HCT116 (cell line): ENCODE measurements at regions not wholly inside any gene's neighbourhood (a gene's known extent, or its start where the extent isn't known, plus 50 kb on each side); places are given as distances from the start of the nearest gene placed in this dataset.

Experiments
- CTCF ChIP-seq, 3 experiments: fragments of 200-600 bp in 1 of 3; sonication (generic) in 1 of 3; IDR thresholded peaks in 2 of 3; conservative IDR thresholded peaks in 1 of 3; 2 replicates each; pipeline ENCODE4 v1.5.1; 2012 to 2017; ENCODE audit warnings: low read depth in 2 of 3, low read length in 2 of 3, antibody characterized with exemption in 1 of 3, borderline replicate concordance in 1 of 3, control low read depth in 1 of 3, mild to moderate bottlenecking in 1 of 3, mixed read lengths in 1 of 3, mixed run types in 1 of 3, moderate library complexity in 1 of 3; ENCODE audit not compliant: insufficient read depth in 1 of 3
- ELF1 ChIP-seq: IDR thresholded peaks from 2 replicates; pipeline ENCODE4 v1.6.1; 2012; ENCODE audit warnings: low read depth, borderline replicate concordance
- EZH2 ChIP-seq: fragments of 200-600 bp; sonication (generic); IDR thresholded peaks from 2 replicates; pipeline ENCODE4 v1.6.1; 2017; ENCODE audit warnings: antibody characterized with exemption, mixed run types
- FOSL1 ChIP-seq: IDR thresholded peaks from 2 replicates; pipeline ENCODE4 v1.6.1; 2012; ENCODE audit warnings: low read depth
- JUND ChIP-seq: IDR thresholded peaks from 2 replicates; pipeline ENCODE4 v1.6.1; 2012
- MAX ChIP-seq: IDR thresholded peaks from 2 replicates; pipeline ENCODE4 v1.6.1; 2012
- POLR2A ChIP-seq: IDR thresholded peaks from 2 replicates; pipeline ENCODE4 v1.7.0; 2011; ENCODE audit warnings: borderline replicate concordance; ENCODE audit not compliant: insufficient read depth, insufficient read length; ENCODE audit errors: extremely low read depth
- POLR2AphosphoS5 ChIP-seq: IDR thresholded peaks from 2 replicates; pipeline ENCODE4 v1.6.1; 2011; ENCODE audit warnings: mild to moderate bottlenecking, low read depth, low read length, moderate library complexity
- RAD21 ChIP-seq: IDR thresholded peaks from 2 replicates; pipeline ENCODE4 v1.6.1; 2012; ENCODE audit warnings: low read depth, mild to moderate bottlenecking
- SIN3A ChIP-seq: IDR thresholded peaks from 2 replicates; pipeline ENCODE4 v1.6.1; 2012; ENCODE audit warnings: low read depth
- ZFX ChIP-seq: fragments of 450-650 bp; IDR thresholded peaks from 2 replicates; pipeline ENCODE4 v1.6.1; 2017
- TF ChIP-seq, protein P1 (sequence below): IDR thresholded peaks from 2 replicates; pipeline ENCODE4 v1.6.1; 2012; ENCODE audit warnings: low read depth

GRCh38 chrX:10833299-10834169 is 213.1 kb upstream of the MID1 start:
- no peak for TF ChIP-seq POLR2A
- TF ChIP-seq, protein P1, sequence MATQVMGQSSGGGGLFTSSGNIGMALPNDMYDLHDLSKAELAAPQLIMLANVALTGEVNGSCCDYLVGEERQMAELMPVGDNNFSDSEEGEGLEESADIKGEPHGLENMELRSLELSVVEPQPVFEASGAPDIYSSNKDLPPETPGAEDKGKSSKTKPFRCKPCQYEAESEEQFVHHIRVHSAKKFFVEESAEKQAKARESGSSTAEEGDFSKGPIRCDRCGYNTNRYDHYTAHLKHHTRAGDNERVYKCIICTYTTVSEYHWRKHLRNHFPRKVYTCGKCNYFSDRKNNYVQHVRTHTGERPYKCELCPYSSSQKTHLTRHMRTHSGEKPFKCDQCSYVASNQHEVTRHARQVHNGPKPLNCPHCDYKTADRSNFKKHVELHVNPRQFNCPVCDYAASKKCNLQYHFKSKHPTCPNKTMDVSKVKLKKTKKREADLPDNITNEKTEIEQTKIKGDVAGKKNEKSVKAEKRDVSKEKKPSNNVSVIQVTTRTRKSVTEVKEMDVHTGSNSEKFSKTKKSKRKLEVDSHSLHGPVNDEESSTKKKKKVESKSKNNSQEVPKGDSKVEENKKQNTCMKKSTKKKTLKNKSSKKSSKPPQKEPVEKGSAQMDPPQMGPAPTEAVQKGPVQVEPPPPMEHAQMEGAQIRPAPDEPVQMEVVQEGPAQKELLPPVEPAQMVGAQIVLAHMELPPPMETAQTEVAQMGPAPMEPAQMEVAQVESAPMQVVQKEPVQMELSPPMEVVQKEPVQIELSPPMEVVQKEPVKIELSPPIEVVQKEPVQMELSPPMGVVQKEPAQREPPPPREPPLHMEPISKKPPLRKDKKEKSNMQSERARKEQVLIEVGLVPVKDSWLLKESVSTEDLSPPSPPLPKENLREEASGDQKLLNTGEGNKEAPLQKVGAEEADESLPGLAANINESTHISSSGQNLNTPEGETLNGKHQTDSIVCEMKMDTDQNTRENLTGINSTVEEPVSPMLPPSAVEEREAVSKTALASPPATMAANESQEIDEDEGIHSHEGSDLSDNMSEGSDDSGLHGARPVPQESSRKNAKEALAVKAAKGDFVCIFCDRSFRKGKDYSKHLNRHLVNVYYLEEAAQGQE, result no peak
- TF ChIP-seq POLR2AphosphoS5, result no peak
- TF ChIP-seq CTCF (IDR thresholded peaks at IDR 0.05 in 2 of 3, conservative IDR thresholded peaks at IDR 0.05 in 1 of 3; ENCODE audit: borderline replicate concordance in 1 of 3, insufficient read depth in 1 of 3, low read depth in 2 of 3, low read length in 2 of 3), result no peak
- no peak for TF ChIP-seq EZH2
- TF ChIP-seq ZFX, result no peak
- TF ChIP-seq JUND, result no peak
- TF ChIP-seq SIN3A, result no peak
- TF ChIP-seq ELF1, result no peak
- no peak for TF ChIP-seq MAX
- no peak for TF ChIP-seq RAD21
- no peak for TF ChIP-seq FOSL1
